Hematopoietic multipotent progenitor cell treated with erythropoietin and hydrocortisone succinate and interleukin-3 and kit ligand, for 8 days (in vitro differentiated cells): ENCODE measurements at regions not wholly inside any gene's neighbourhood (a gene's known extent, or its start where the extent isn't known, plus 50 kb on each side); places are given as distances from the start of the nearest gene placed in this dataset.
A peak's percentile ranks its signal among the peaks of the same experiment; 100 is the strongest.

Experiments used
- DNase-seq: peaks from one replicate; pipeline ENCODE4 v3.0.0-alpha.2; 2015

DNA sequence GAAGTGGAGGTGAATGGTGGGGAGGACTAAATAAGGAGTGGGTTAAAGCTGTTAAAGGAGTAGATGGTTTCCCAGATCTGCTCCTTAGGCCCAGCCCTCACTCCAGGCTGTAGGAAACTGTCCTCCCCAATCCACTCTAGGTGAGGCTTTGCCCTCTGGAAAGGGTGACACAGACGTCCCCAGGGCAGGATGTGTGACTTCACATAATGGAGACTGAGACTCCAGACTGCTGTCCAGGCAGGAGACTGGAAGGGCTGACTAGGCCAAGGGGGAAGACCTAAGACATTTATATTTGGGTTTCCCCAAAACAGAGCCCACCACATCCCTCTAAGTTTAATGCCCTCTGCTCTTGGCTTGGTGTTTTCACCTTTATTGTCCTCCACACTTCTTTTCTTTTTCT is 488.5 kb downstream of the SHQ1 start:
- DNase-seq = no peak

DNA sequence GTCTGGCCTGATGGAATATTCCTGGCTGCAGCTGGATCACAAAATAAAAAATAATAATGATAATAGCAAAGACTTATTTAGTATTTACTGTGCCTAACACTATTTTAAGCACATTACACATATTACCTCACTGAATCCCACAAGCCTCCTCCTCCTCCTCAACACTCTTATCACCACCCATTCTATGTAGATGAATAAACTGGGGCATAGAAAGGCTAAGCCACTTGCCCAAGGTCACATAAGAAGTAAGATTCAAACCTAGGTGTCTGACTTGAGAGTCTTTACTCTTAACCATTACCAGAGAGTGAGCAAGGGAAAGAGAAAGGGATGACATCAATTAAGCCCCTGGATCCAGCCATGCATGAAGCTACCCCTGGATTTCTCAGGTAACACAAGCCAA is 493.1 kb downstream of the SHQ1 start:
- DNase-seq = no peak

DNA sequence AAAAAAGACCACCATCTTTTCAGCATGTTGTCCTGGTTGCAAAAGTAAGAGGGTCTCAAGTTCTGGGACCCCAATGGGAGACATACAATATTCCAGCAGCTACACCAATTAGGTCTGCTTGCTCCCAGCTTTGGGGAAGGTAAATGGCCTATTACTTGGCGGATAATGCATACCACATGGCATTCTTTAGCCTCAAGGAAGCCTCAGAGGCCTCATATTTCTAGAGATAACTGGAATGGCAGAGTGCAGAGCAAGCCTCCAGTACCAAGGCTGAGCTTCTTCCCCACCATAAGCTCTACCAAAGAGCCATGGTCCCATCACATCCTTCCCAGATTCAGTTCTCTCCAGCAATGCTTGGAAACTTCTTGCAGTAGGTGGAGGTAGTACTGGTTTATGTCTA is 493.8 kb downstream of the SHQ1 start:
- DNase-seq = no peak

DNA sequence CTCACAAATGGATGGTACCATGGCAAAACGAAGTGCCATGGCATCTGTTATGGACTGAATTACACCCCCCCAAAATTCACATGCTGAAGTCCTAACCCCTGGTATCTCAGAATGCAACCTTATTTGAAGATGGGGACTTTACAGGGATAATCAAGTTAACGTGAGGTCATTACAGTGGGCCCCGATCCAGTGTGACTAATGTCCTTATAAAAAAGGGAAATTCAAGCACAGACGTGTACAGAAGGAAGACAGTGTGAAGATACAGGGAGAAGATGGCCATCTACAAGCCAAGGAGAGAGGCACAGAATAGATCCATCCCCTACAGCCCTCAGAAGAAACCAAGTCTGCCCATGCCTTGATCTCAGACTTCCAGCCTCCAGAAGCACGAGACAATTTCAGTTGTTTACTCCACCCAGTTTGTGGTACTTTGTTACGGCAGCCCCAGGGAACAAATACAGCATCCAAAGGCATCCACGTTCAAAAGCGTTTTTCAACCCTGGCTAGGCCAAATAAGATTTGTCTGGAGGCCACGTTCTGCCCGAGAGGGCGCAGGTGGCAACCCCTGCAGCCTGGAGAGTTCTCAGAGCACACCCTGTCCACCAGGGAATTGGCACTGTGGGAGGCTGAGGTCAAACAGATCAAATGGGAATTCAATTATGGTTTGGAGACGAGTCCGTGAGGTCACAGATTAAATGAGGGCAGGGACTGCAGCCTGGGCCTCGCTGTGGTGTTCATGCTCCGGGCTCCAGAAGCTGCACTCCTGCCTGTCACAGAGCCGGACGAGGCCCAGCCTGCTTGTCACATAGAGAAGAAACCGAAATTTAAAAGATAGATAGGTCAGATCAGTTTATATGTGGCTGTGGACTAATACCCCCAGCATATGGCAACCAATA is 494.8 kb downstream of the SHQ1 start:
- no peak for DNase-seq

DNA sequence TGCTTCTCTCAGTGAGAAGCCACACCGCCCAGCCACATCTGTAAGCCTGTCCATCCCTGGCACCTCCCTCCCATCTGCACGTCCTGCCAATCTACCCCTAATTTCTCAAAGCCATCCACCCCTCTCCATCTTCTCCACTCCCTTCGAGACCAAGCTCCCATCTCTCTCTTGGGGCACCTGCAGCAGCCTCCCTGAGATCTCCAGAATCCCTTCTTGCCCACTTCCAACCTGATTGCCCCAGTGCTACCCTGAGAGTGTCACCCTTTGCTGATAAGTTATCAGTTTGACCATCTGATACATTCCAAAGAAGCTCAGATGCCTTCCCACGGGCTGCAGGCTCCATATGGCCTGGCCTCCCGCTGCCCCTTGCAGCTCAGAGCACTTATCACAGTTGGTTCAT is 496.1 kb downstream of the SHQ1 start:
- no peak for DNase-seq

DNA sequence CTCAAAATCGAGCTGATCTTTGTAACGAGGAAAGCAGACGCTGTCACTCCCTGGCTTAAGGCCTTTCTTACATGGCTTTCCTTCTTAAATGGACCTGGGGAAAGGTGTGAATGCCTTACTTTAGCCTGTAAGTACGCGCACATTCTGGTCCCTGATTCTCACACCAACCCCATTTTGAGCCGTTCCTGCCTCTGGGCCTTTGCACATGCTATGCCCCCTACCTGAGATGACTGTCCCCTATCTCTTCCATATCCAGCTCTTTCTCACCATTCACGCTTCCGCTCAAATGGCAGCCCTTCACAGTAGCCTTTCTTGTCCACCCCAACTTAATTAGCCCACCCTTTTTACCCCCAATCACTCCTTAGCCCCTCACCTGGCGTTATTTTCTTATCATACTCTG is 496.7 kb downstream of the SHQ1 start:
- DNase-seq = no peak

DNA sequence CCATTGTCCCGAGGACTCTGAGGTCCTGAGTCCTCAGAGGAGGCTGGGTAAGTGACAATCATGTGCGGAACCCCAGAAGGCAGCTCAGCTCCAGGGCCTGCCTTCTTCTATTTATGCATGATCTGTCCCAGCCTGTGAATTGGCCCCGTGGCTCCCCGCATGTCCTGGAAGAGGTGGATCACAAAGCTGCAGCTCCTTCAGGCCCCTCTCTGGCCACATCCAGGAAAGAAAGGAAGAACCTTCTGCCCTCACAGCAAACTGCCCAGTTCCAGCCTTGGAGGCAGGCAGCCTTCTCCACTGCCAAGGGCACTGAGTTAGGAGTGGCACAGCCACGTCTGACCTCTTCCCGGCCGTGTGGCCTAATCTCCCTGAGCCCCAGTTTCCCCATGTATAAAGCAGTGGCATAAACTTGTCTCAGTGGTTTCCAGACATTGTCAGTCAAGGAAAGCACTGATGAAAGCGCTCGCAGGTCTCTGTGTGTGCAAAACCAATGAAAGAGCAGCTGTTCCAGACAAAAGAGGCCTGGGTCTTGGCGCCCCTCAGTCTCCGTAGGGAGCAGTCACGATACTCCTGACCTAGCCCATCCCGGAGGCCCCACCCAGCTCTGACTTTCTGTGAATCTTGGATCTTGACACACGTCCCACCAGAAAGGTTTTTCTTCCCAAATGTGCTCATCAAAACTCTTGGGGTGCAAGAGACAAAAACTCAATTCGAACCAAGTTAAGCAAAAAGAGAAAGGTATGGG is 497.3 kb downstream of the SHQ1 start:
- no peak for DNase-seq

DNA sequence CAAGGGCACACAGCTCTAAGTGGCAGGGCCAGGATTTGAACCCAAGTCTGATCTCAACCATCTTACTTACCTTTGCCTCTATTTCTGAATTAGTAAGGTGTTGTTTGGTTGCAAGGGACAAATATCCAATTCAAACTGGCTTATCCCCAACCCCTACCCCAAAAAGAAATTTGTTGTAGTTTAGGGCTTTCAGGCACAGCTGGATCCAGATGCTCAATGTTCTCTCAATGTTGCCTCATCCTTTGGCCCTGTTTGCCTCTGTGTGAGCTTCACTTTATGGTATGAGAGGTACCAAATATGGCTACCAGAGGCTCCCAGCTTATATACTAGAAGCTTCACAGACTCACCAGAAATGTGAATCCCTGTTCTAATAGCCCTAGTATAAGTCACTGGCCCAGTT is 499.9 kb downstream of the SHQ1 start:
- DNase-seq = no peak

DNA sequence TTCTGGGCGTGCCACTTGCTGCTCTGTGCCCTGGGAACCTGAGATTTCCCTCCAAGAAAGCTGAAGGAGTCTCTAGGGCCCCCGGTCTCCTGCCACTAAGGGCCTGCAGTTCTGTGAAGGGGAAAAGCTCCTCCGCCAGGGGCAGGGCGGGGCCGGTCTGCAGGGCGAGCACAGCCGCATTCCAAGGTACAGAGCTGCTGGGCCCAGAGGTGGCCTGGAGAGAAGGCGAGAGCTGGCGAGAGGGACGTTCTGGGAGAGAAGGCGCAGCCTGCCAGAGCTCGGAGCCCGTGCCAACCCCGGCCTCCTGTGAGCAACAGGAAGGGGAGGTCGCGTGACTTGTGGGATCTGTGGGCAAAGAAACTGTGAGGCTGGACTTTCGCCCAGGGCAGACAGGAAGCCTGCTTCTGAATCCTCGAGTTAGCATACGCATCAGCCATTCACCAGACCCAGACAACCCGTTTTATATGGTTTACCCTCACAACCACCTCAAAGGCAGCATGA is 500.4 kb downstream of the SHQ1 start:
- DNase-seq = peak; percentile 83

DNA sequence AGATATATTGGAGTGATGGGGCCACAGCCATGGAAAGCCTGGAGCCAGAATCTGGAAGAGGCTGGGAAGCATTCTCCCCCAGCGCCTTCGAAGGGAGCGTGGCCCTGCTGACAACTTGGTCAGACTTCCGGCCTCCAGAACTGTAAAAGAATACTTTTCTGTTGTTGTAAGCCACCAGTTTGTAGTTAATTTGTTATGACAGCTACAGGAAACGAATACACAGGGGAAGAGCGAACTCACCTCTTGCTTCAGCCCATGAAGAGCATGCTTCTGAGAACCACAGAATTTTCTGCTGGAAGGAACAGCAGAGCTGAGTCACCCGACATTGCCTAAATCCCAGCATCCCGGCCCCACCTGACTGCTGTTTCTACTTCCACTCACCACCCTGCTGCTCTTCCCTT is 501.7 kb downstream of the SHQ1 start:
- DNase-seq = no peak

DNA sequence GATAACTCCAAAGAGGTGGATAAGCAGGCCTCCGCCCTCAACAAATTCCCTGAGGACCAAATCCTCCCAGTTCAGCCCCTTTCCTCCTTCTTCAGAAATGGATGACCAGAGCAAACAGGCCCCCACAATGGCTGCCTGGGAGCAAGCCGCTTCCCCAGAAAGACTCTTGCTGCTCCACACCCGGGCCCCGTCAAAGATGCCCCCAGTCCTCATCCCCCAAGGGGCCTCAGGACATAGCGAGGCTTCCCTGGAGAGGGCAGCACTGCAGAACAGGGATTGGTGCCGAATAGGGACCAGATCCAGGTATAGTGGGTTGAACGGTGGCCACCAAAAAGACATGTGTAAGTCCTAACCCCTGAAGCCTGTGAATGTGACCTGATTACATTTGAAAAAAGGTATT is 502.3 kb downstream of the SHQ1 start:
- DNase-seq = no peak

DNA sequence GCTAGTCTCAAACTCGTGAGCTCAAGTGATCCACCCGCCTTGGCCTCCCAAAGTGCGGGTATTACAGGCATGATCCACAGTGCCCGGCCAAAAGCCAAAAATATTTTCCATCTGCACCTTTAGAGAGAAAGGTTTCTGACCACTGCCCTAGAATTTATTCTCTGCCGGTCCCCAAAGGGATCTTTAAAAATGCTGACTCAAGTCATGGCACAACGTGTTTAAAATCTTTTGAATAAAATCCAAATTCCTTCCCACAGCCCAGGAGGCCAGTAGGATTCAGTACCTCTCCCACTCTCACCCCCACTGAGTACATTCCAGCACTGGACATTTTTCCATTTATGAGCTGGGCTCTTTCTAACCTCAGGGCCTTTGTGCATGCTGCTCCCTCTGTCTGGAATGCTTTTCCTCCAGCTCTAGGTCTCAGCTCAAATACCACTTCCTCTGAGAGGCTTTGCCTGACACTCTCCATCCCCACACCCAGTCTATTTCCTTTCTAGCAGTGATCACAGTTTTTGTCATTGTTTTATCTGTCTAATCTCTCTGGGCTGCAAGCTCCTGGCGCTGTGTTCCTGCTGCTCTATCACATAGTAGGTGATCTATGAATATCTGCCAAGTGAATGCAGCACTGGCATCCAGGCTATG is 502.9 kb downstream of the SHQ1 start:
- peak; percentile 71 for DNase-seq

DNA sequence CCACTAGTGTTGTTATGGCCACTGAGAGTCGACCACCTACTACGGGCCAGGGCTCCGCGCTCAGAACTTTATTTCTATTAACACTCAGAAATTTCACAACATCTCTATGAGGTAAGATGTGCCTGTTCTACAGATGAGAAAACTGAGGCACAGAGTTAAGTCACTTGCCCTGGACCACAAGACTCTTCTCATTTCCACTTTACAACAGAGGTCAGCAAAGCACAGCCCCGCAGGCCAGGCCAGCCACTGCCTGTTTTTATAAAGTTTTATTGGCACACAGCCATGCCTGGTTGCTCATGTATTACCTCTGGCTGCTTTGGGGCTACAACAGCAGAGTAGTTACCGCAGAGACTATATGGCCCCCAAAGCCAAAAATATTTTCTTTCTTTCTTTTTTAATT is 503.6 kb downstream of the SHQ1 start:
- peak; percentile 42 for DNase-seq

DNA sequence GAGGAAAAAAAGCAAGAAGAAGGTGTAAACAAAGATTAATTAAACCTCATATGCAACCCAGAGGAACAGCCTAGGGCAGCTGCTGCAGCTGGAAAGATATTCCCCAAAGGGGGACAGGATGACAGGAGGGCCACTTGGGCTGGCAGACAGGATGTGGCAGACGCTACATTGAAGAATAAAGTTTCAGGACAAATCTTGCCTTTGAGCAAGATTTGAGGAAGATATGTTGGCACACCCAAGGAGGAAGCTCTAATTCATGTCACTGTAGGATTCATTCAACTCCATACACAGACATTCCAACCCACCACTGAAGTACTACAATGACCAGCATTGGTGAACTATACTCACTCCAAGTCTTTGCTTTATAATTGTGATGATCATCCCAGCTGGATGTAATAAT is 504.0 kb downstream of the SHQ1 start:
- no peak for DNase-seq

DNA sequence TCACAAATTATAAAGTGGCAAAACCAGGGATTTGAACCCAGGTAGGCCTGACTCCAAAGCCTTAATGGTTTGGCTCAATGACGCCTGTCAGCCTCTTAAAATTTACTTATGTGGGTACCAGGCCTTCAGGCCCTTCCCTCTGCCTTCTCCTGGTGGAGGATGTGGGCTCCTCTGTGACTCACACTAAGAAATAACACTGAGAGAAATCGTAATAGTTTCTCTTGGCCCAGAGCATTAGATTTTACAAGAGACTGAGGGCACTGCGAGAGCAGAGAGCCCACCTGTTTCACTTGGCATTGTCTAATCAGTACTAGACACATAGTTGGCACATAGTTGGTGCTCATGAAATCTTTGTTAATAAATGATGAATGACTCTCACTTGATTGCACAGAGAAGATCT is 505.2 kb downstream of the SHQ1 start:
- no peak for DNase-seq

DNA sequence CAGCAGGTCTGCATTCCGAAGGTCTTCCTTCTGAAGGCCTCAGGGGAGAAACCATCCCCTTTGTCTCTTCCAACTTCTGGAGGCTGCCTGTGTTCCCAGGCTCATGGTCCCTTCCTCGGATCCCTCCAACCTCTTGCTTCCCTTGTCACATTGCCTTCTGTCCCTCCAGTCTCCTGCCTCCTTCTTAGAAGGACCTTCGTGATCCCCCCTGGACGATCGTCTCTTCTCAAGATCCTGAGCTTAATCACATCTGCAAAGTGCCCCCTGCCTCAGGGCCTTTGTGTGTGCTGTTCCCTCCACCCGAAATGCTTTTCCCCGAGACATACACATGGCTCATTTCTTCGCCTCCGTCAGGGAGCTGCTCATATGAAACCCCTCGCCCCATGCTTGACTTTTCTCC is 505.8 kb downstream of the SHQ1 start:
- no peak for DNase-seq

DNA sequence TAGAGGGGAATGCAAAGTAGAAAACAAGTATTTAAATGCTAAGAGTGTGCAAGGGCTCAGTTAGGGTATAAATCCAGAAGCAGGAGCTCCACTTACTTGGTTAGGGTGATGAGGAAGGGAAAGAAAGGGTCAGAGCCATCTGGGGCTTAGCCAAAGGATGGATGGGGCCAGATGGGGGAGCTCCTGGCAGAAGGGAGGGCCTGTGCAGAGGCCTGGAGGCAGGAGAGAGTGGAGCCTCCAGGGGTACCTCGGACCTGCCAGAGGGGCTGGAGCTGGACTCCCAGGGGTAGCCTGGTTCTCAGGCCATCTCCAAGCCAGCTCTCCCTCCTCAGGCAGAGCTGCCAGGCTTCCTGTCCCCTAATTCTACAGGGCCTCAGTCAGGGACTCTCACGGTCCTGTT is 506.3 kb downstream of the SHQ1 start:
- DNase-seq = no peak

DNA sequence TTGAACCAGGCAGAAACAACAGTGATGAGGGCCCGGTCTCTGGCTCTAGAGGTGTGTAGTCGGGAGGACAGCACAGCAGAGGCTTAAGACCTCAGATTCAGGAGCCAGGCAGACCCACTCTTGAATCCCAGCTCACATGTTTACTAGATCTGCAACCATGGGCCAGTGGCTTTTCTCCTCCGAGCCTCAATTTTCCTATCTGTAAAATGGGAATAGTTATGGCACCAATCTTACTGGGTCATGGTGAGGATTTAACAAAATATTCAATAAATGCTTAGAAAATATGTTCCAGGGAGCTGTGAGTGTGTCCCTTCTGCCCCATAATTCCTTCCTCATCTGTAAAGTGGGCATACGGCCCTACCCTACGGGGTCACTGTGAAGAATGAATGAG is 506.9 kb downstream of the SHQ1 start:
- DNase-seq = no peak

DNA sequence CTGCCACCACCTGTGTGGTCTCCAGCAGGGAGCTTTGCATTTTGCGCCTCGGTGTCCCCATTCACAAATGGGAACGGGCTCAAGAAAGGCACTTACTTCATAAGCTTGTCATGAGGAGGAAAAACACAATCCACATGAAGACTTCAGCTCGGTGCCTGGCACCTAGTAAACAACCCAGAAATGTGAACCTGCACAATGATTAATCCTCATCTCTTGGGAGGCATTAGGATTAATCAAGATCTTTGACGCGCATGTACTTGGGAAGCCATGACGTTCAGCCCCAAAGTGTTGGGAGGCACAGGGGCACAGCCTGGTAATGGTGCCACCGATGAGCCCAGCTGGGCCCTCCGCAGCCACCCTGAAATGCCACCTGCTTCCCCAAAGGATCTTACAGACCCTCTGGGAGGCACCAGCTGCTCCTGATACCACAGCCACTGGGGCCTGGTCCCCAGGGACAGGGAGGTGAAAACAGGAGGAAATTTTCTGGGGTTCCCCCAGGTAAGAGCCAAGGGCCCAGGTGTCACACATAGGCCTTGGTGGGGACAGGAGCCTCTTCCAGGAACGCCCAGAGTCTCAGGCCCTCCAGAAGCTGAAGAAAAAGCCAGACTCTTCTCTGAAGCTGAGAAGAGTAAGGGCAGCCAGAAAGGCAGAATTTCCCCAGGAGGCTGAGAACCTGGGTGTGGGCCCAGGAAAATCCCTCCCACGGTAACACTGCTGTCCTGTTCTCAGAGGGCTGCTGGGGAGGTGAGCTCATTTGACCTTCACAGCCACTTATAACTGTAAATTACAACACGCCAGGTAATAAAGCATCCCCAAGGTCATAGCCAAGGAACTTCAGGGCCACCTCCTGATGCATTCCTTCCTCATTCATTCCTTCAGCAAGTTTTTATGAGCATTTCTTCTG is 507.5 kb downstream of the SHQ1 start:
- DNase-seq = no peak

DNA sequence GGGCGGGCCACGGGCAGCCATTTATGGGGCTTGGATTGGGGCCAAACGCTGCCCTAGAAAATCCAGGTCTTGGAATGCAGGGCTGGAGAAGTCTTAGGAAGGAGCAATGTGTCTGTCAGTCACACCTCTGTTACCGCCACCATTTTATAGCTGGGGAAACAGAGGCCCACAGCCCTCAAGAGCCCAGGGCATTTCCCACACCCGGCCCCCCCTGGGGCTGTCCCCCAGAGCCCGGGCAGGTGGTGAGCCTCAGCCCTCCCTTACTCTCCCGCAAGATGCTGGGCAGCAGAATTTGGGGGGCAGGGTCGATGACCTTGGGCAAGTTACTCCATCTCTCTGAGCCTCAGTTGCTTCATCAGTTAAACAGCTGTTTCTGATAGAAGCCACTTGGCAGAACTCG is 508.2 kb downstream of the SHQ1 start:
- DNase-seq = no peak

DNA sequence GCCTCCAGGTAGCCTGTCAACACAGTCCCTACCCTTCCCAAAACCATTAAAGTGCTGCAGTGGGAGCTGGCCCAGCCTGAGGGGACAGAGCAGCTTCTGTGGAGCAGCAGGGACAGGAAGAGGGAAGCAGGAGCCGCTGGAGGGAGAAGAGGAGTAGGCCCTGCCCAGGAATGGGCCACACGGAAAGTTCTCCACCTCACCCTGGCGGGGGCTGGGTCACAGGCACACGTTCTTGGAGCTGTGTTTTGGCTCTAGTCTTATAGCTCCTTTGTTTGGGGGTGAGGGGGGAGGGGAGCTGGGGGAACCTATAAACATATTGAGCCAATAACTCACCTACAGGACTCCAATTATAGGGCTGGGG is 508.6 kb downstream of the SHQ1 start:
- no peak for DNase-seq

DNA sequence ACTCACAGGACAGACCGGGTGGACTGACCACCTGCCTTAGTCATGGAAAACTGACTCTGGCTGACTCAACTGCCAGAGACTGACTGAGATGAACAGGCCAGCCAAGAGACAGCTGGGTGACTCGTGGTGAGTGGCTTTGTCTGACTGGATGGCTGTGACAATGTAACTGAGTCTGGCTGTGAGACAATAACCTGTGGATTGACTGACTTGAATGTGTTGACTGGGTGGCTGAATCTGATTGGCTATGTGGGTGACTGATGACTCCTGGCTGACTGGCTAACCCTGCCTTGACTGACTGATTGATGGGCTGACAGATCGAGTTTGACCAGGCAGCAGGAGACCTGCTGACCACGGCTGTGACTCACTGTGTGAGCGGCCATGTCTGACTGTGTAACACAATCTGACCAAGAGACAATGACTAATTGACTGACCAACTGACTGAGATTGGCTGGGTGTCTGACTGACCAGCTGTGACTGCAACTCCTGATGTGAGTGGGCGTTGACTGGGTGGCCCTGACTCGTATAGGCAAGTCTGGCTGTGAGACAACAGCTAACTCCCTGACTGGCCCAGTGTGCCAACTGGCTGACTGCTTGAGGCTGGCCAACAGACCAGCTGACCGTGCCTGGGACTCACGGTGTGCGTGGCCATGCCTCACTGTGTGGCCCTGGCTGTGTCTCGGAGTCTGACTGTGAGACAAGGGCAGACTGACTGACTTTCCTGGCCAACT is 509.1 kb downstream of the SHQ1 start:
- DNase-seq = peak; percentile 80
